ENCODE measurements at regions not wholly inside any gene's neighbourhood (a gene's known extent, or its start where the extent isn't known, plus 50 kb on each side); places are given as distances from the start of the nearest gene placed in this dataset.

DNA sequence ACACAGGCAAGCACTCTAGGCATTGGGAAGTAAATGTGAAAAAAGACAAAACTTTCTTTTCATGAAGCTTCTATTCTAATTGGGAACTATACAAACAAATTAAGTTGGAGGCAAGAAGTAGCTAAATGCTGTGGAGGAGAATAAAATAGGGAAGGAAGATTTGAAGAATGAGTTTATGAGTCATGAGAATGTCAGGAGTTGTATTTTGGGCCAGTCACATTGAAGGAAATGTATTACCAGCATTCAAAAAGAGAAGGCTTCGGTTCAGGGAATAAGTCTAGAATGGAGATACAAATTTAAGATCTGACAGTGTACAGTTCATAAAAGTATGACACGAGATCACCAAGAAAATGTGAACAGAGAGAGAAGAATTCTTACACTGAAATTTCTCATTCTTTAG is 666.5 kb downstream of the ADCYAP1 start:
- Mint-ChIP-seq H3K4me3 (no peak overlapping the region), H3K27ac (no peak overlapping the region)

DNA sequence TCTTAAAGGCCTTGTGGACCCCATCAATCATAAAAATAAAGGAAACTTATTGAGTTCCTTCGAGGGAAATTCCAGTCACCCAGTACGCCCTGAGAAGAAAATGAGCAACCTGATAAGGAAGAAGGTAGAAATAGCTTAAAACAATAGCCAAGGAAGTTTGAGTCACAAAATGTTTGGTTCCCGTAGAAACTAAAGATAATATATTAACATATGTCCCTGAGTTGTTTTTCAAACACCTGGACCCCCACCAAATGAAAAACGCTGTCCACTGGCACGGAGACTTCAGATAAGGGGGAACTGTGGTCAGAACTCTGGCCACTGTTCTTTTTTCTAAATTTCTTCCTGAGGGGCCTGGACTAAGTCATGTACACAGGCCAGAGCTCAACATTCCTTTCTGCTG is 669.1 kb downstream of the ADCYAP1 start:
- Mint-ChIP-seq H3K36me3 (no peaks in the 10 kb centered on the region), H3K27ac (no peak overlapping the region), H3K27me3 (no peaks in the 10 kb centered on the region), H3K4me3 (no peak overlapping the region), H3K4me1 (no peaks in the 10 kb centered on the region), H3K9me3 (no peaks in the 10 kb centered on the region)

More for the DNA sequence above, 666.5 kb downstream of the ADCYAP1 start:
- Mint-ChIP-seq H3K9me3 (no peaks in the 10 kb centered on the region), H3K4me1 (no peaks in the 10 kb centered on the region), H3K27me3 (no peaks in the 10 kb centered on the region), H3K36me3 (no peaks in the 10 kb centered on the region)

DNA sequence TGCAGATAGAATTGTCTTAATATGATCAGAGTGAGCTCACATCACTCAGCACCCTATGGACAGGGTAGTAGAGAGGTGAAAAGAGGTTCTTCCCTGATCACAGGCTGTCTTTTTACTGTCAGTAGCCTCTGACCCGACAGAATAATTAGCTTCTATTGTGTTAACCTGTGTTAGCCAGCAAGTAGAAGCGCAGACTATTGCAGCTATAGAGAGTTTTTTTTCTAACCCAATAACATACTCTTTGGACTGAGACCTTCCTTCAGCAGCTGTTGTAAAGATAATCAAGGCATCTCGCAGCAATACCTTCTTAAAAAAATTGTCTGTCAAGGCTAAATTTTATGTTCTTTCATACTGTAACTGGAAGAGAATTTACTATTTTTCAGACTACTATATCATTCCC is 670.4 kb downstream of the ADCYAP1 start:
- Mint-ChIP-seq H3K4me1 (no peaks in the 10 kb centered on the region), H3K4me3 (no peak overlapping the region), H3K36me3 (no peaks in the 10 kb centered on the region), H3K9me3 (no peaks in the 10 kb centered on the region), H3K27me3 (no peaks in the 10 kb centered on the region), H3K27ac (no peak overlapping the region)

DNA sequence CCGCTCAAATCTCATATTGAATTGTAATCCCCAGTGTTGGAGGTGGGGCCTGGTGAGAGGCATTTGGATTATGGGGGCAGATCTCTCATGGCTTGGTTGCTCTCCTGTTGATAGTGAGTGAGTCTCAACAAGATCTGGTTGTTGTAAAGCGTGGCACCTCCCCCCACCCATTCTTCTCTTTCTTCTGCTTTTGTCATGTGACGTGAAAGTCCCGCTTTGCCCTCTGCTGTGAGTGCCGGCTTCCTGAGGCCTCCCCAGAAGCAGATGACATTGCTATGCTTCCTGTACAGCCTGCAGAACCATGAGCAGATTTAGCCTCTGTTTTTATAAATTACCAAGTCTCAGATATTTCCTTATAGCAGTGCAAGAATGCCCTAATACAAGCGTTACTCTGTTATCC is 673.8 kb downstream of the ADCYAP1 start:
- Mint-ChIP-seq H3K4me1 (no peaks in the 10 kb centered on the region), H3K27ac (no peak overlapping the region), H3K36me3 (no peaks in the 10 kb centered on the region), H3K27me3 (peaks cover 9% of the 10 kb centered on the region), H3K4me3 (no peak overlapping the region), H3K9me3 (no peaks in the 10 kb centered on the region)

DNA sequence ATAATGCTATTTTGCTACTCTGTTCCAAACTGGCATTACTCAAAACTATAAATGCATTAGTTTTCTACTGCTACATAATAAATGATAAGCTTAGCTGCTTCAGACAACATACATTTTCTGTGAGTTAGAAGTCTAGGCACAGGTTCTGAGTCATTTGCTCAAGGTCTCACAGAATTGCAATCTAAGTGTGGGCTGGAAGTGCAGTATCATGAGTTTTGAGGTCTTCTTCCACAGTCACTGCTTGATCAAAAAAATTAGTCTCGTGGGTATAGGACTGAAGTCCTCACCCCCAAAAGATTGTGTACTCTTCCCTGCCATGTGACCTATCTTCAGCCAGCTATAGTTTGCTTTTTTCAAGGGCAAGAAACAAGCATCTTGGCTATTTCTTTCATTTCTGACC is 676.9 kb downstream of the ADCYAP1 start:
- peaks cover 16% of the 10 kb centered on the region for H3K27me3 Mint-ChIP-seq
- no peaks in the 10 kb centered on the region for H3K36me3 Mint-ChIP-seq
- H3K9me3 Mint-ChIP-seq = no peaks in the 10 kb centered on the region
- no peak overlapping the region for H3K27ac Mint-ChIP-seq
- H3K4me1 Mint-ChIP-seq = no peaks in the 10 kb centered on the region
- H3K4me3 Mint-ChIP-seq = no peak overlapping the region

DNA sequence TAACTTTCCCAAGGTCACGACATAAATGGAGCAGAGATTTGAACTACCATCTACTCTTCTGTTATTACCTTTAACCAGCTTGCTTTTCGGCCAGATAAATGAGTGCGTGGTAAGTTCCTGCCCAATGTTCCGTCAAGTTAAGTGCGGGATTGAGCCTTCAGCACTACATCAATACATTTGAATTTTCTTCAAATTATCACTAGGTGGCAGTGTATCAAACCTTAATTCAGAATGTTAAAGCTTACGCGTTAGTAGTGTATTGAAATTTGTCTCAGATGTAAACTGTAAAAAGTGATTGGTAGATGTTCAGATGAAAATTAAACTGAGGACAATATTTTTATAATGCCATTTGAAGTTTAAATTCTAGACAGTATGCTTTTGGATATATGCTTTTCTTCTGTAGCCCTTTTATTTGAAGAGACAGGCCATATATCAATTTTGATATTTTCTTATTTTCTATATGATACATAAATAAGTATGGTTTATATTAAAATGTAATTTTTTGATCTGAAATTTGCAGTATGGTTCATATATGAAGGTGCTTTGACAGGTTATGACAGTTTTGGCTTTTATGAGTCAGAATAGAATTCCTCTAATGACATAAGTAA is 681.3 kb downstream of the ADCYAP1 start:
- Mint-ChIP-seq H3K4me3 (no peak overlapping the region), H3K27ac (no peak overlapping the region), H3K9me3 (no peaks in the 10 kb centered on the region), H3K27me3 (peaks cover 16% of the 10 kb centered on the region), H3K4me1 (no peaks in the 10 kb centered on the region), H3K36me3 (no peaks in the 10 kb centered on the region)

DNA sequence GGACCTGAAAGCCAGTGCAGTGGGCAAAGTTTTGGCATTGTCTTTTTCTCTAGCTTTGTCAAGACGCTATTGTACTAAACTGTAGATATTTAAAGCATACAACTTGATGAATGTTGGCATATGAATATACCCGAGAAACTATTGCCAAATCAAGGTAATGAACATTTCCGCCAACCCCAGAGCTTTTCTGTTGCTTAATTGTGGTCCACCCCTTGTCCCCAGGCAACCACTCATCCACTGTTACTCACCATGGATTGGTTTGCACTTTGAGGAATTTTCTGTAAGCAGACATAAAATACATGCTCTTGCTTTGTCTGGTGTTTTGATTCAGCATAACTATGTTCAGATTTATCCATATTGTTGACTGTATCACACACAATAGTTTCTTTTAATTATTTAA is 688.4 kb downstream of the ADCYAP1 start:
- H3K36me3 Mint-ChIP-seq = no peaks in the 10 kb centered on the region
- H3K9me3 Mint-ChIP-seq = no peaks in the 10 kb centered on the region
- peaks cover 2% of the 10 kb centered on the region for H3K27me3 Mint-ChIP-seq
- H3K27ac Mint-ChIP-seq = no peak overlapping the region
- no peaks in the 10 kb centered on the region for H3K4me1 Mint-ChIP-seq
- no peak overlapping the region for H3K4me3 Mint-ChIP-seq

DNA sequence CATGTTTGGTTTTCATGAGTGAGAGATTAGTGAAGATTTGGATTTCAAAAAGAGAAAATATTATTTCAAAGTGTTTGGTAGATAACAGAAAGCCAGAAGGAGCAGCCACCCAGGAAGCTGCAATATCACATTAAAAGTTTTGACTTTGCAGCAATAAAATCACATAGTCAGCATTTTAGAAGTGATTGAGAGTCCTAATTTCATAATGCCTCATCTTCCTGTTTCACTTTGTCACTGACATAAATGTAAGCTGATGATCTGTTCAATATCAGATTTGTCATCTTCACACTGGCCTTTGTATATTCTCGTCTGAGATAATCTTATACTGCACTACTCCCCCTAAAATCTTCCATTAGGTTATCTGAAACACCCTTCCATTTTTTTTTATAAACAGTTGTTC is 690.5 kb downstream of the ADCYAP1 start:
- H3K4me3 Mint-ChIP-seq = no peak overlapping the region
- H3K4me1 Mint-ChIP-seq = no peaks in the 10 kb centered on the region
- H3K27ac Mint-ChIP-seq = no peak overlapping the region
- no peaks in the 10 kb centered on the region for H3K9me3 Mint-ChIP-seq
- peaks cover 2% of the 10 kb centered on the region for H3K27me3 Mint-ChIP-seq
- H3K36me3 Mint-ChIP-seq = no peaks in the 10 kb centered on the region

DNA sequence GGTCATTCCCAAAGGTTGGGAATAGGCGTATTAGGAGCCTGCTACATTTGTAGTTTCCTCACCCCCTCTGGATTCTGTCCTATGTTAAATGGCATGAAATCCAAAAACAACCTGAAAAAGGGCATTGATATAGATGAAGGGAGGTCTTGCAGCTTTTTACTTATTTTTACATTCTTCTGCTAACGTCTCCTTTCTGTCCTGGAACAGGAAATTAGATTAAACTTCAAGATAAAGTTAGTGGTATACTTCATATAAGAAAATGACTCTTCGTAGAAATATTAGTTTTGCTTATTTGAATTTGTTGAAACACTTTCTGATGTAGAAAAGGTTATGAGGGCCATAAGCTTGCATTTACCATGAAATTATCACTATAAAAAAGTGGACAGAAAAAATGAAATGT is 694.5 kb downstream of the ADCYAP1 start:
- H3K9me3 Mint-ChIP-seq = no peaks in the 10 kb centered on the region
- no peaks in the 10 kb centered on the region for H3K4me1 Mint-ChIP-seq
- no peak overlapping the region for H3K4me3 Mint-ChIP-seq
- no peak overlapping the region for H3K27ac Mint-ChIP-seq
- H3K27me3 Mint-ChIP-seq = peaks cover 2% of the 10 kb centered on the region
- no peaks in the 10 kb centered on the region for H3K36me3 Mint-ChIP-seq

DNA sequence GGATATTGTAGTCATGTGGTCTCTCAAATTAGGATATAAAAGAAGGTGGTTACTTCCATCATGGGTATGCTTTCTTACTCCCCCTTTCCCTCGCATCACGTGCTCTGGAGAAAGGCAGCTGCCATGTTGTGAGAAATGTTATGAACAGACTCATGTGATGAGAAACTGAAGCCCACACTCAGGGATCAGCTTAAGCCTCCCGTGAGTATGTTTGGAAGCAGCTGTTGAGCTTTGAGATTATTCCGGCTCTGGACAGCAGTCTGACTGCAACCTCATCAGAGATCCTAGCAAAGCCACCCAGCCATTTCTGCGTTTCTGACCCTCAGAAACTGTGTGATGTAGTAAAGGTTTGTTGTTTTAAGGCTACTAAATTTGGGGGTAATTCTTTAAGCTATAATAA is 700.1 kb downstream of the ADCYAP1 start:
- Mint-ChIP-seq H3K27me3 (peaks cover 3% of the 10 kb centered on the region), H3K4me3 (no peak overlapping the region), H3K36me3 (no peaks in the 10 kb centered on the region), H3K4me1 (no peaks in the 10 kb centered on the region), H3K27ac (no peak overlapping the region), H3K9me3 (no peaks in the 10 kb centered on the region)

DNA sequence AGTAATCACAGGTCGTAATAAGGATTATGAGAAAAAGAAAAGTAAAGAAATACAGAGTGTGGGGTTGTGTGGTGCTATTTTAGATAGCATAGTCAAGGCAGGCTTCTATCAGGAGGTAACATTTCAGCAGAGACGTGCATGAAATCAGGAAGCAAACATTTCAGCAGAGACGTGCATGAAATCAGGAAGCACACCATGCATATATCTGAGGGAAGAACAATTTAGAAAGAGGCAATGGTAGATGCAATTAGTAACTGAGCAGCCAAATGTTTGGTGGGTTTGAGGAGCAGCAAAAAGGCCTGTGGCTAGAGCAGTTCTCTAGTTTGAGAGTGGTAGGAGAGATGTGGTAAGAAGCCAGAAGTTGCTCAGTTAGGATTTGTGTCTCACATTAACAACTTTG is 713.7 kb downstream of the ADCYAP1 start:
- no peaks in the 10 kb centered on the region for H3K27me3 Mint-ChIP-seq
- no peak overlapping the region for H3K27ac Mint-ChIP-seq
- H3K36me3 Mint-ChIP-seq = no peaks in the 10 kb centered on the region
- H3K4me3 Mint-ChIP-seq = no peak overlapping the region
- no peaks in the 10 kb centered on the region for H3K4me1 Mint-ChIP-seq
- H3K9me3 Mint-ChIP-seq = peaks cover 5% of the 10 kb centered on the region

DNA sequence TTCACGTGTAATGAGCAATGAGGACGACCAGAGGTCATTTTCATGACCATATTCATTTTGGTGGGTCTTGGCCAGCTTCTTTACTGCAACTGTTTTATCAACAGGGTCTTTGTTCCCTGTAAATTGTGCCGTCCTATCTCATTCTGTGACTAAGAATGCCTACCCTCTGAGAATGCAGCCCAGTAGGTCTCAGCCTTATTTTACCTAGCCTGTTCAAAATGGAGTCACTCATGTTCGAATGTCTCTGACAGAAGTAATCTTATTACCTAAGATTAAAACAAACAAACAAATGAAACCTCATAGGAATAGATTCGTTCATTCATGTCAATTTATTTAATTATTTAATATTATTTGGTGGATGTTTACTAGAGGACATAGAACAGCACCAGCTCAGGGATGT is 714.8 kb downstream of the ADCYAP1 start:
- Mint-ChIP-seq H3K36me3 (no peaks in the 10 kb centered on the region), H3K4me1 (no peaks in the 10 kb centered on the region), H3K27me3 (no peaks in the 10 kb centered on the region), H3K27ac (no peak overlapping the region), H3K9me3 (peaks cover 5% of the 10 kb centered on the region), H3K4me3 (no peak overlapping the region)

DNA sequence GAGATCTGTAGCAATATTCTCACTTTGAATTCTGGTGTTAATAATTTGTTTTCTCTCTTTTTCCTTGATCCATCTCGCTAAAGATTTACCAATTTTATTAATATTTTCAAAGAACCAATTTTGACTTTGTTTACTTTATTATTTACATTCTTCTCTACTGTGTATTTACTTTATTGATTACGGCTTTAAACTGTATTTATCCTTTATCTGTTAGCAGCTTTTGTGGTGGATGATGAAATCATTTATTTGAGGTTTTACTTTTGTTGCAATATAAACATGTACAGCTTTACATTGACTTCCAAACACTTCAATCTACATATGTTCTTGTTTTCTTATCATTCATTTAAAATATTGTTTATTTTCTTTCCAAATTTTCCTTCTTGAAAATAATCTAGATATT is 719.9 kb downstream of the ADCYAP1 start:
- Mint-ChIP-seq H3K4me3 (no peak overlapping the region), H3K4me1 (no peaks in the 10 kb centered on the region)

DNA sequence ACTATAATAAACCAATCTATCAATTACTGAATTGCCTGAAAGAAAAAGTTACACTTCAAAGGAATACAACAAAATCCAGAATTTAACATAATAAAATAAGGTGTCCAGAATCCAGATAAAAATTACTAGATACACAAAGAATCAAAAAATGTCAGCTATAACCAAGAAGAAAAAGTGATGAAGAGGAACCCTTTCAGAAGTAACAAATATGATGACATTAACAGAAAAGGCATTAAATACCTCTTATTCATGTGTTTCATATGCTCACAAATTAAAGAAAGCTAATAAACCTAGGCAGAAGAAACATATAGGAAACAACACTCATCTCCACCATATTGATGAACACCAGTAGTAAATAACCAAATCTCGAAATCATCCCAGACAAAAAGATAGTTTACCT is 722.8 kb downstream of the ADCYAP1 start:
- Mint-ChIP-seq H3K4me3 (no peak overlapping the region), H3K27me3 (no peaks in the 10 kb centered on the region), H3K9me3 (peaks cover 4% of the 10 kb centered on the region)

More for the DNA sequence above, 719.9 kb downstream of the ADCYAP1 start:
- H3K27ac Mint-ChIP-seq = no peak overlapping the region
- no peaks in the 10 kb centered on the region for H3K9me3 Mint-ChIP-seq
- H3K36me3 Mint-ChIP-seq = no peaks in the 10 kb centered on the region
- no peaks in the 10 kb centered on the region for H3K27me3 Mint-ChIP-seq

DNA sequence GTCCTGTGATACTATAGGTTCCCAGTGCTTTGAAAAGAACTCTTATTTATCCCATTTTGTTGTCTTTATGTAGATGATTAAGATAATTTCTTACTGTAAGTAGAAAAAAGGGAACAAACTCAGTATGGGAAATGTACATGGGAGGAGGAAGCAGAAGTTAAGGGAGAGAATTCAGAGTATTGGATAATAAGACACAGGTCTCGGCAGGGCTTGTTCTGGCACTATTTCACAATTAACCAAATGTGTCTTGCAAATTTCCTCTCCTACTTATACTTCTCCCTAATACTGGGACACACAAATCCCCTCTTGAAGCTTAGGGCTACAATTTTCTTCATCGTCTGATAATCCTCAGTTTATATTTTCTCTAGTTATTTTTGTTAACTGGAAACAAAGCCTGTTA is 744.0 kb downstream of the ADCYAP1 start:
- Mint-ChIP-seq H3K4me1 (no peaks in the 10 kb centered on the region), H3K27me3 (peaks cover 2% of the 10 kb centered on the region), H3K4me3 (no peak overlapping the region), H3K9me3 (no peaks in the 10 kb centered on the region), H3K36me3 (no peaks in the 10 kb centered on the region), H3K27ac (no peak overlapping the region)

More for the DNA sequence above, 722.8 kb downstream of the ADCYAP1 start:
- H3K36me3 Mint-ChIP-seq = no peaks in the 10 kb centered on the region
- no peaks in the 10 kb centered on the region for H3K4me1 Mint-ChIP-seq
- H3K27ac Mint-ChIP-seq = no peak overlapping the region

DNA sequence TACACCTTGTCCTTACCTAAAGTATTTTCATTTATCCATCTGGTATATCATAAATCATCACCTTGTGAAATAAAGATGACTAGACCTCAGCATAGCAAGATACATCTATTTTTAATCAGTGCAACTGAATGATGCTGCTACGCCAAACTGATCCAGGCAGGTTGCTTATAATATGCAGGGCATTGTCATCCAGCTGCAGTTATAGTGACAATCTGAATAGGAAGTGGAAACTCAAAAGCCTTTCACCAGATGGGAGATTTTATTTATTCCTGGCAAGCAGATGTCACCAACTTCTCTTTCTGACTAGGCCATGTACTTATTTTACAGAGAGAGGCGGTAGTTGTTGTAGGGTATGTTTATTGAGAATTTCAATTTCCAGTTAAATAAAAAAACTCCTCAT is 747.3 kb downstream of the ADCYAP1 start:
- H3K4me3 Mint-ChIP-seq = no peak overlapping the region
- H3K27me3 Mint-ChIP-seq = peaks cover 2% of the 10 kb centered on the region
- no peak overlapping the region for H3K27ac Mint-ChIP-seq
- H3K36me3 Mint-ChIP-seq = no peaks in the 10 kb centered on the region
- H3K9me3 Mint-ChIP-seq = no peaks in the 10 kb centered on the region
- H3K4me1 Mint-ChIP-seq = no peaks in the 10 kb centered on the region

DNA sequence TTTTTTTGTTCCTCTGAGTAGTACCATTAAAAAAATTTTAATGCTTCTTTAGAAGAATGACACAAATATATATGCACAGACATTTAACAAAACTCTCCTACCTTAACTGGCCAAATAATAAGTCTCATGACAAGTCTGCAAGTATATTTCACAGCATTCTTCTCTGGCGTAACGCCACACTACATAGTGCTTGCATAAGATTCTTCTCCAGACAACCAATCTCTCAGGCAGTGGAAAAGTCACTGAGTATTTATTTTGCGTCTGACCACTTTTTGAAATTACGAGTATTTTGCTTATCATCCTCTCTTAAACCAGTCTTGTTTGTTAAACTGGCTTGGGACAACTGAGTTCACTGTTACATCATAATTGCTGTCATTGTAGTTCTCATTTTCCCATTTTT is 749.2 kb downstream of the ADCYAP1 start:
- no peak overlapping the region for H3K4me3 Mint-ChIP-seq
- H3K9me3 Mint-ChIP-seq = no peaks in the 10 kb centered on the region
- H3K4me1 Mint-ChIP-seq = no peaks in the 10 kb centered on the region
- H3K27me3 Mint-ChIP-seq = no peaks in the 10 kb centered on the region
- H3K36me3 Mint-ChIP-seq = no peaks in the 10 kb centered on the region
- H3K27ac Mint-ChIP-seq = no peak overlapping the region

Data from activated naive CD4-positive, alpha-beta T cell treated with anti-CD3 and anti-CD28 coated beads, Interleukin-2, amount 50 U/mL, for 24 hours (primary cell).